HG03159 (cell line): ENCODE measurements at regions not wholly inside any gene's neighbourhood (a gene's known extent, or its start where the extent isn't known, plus 50 kb on each side); places are given as distances from the start of the nearest gene placed in this dataset.

ENCODE experiments used
- ATAC-seq: cut with Tn5 transposase; IDR thresholded peaks from one replicate; pipeline ENCODE4 v1.9.1; 2021; ENCODE audit warnings: mild to moderate bottlenecking, moderate library complexity; ENCODE audit not compliant: unreplicated experiment

DNA sequence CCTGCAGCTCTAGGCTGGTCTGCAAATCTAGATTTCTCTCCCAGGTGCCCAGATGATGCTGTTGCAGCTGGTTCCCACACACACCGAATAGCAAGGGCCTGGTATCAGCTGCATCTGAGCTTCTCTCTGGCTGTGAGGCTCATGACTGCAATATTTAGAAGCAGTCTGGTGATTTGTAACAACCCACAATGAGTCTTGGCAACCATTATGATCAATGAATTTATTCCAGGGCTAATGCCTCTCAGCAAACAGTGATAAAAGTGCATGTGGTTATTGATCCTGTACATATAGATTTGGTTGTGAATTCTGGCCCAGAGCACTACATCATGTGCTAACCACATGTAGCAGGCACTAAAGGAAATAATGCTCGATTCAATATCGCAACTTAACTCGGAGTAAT is 114.3 kb downstream of the ASCL4 start:
- ATAC-seq = no peak

DNA sequence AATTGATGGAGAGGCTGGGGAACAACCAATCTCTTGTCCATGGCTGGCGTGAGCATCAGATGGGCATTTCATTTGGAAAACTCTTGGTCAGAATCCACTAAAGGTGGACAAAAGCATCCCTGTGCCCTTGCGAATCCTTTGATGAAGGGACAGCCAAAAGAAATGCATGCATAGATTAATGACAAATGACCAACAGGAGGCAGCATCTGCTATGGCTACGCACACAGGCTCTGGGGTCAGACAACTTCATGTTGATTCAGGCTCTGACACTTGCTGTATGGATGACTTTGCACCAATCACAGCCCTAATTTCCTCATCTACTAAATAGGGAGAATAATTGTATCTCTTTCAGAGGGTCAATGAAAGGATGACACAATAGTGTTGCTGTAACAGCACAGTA is 117.5 kb downstream of the ASCL4 start:
- no peak for ATAC-seq

DNA sequence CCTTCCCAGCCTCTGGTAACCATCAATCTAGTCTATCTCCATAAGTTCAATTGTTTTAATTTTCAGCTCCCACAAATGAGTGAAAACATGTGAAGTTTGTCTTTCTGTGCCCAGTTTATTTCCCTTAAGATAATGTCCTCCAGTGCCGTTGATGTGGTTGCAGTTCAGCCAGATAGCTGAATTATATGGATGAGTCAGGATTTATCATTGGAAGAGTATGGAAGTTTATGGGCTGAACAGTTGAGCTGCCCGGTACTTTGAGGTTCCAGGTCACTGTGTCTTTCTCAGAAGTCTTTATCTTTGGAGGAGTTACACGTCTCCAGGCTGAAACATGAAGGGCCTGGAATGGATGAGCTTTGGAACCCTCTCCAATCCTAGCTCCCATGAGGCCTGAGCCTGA is 120.1 kb downstream of the ASCL4 start:
- ATAC-seq = no peak

DNA sequence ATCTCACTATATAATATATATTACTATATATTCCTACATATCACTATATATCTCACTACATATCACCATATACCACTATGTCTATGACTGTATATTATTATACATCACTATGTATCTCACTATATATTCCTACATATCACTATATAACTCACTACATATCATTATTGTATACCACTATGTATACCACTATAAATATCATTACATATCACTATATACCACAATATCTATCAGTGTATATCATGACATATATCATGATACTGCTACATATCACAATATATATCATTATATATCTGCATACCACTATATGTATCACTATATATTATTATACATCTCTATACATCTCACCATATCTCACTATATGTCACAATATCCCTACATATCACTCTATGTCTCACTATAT is 121.5 kb downstream of the ASCL4 start:
- ATAC-seq = no peak

DNA sequence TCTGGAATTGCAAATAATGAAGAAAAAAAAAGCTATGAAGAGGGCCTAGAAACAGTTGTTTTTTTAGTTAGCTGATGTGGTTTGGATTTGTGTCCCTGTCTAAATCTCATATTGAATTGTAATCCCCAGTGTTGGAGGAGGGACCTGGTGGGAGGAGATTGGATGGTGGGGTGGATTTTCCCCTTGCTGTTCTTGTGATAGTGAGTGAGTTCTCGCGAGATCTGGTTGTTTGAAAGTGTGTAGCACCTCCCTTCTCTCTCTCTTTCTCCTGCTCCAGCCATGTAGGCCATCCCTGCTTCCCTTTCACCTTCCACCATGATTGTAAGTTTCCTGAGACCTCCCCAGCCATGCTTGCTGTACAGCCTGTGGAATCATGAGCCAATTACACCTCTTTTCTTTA is 126.1 kb downstream of the ASCL4 start:
- no peak for ATAC-seq

DNA sequence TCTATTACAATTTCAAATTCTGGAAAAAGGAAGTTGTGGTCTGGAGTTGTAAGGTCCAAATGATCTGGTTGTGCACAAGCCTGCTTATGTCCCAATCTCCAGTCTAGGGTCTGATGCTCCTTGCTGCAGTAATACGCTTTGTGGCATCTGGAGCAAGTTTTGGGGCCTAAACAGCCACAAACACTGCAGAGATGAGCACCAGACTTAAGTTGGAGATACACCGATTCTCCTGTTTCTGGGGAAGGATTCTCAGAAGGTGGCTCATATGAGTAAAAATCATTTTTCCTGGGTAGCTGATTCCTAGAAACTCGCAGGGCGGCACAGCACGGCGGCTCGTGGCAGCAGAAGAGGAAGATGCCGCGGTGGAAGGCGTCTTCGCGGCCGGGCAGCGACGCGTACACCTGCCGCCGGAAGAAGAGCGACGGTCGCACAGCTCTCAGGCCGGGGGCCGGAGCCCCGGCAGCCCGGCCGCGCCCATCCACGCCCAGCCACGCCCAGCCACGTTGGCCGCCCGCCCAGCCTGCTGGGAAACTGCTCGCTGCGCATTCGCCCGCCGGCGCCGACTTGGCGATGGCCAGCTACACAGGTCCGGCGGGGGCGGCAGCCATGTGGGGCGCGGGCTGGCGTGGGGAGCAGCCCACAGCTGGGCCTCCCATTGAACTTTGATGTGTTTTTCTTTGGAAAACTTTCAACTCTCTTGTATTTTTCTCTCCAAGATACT is 129.0 kb downstream of the ASCL4 start:
- peak; percentile 90 for ATAC-seq

DNA sequence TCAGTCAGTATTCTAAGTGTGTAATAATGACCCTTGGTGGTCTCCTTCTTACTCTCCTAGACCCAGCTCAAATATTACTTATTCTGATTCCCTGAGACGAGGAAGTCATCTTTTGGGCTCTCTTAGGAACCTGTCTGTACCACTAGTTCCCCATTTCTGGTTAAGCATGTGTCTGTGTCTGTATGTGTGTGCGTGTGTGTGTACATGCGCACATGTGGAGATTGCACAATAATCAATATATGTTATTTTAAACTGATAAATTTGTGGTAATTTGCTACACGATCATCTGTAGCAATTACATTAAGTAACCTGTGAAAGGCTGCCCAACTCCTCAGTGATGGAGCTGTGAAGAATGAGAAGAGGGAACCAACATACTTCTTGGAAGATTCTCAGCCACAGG is 132.2 kb downstream of the ASCL4 start:
- no peak for ATAC-seq

DNA sequence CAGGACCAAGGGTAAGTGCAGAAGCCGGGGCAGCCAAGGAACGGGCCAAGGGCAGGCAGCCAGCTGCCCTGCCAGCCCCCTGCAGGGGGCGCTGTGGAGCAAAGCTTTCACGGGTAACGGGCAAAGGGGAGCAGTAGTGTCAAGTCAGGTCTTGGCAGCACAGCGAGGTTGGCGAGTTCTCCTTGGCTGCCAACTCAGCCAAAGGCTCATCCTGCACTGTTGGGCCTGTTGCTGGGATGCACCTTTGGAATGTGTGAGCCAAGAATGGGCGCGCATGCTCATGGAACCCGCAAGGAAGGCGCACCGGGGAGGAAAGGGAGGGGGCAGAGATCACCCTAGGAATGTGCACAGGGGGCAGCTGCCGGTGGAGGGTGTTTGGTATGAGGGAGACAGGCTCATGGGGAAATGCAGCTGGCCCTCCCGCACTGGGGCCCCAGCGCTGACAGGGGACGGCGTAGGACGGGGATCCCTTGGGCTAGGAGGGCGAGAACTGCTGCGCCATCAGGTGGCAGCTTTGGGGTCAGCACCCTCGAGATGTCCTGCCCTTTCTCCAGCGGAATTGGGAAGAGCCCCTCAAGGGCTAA is 138.0 kb downstream of the ASCL4 start:
- peak; percentile 75 for ATAC-seq

DNA sequence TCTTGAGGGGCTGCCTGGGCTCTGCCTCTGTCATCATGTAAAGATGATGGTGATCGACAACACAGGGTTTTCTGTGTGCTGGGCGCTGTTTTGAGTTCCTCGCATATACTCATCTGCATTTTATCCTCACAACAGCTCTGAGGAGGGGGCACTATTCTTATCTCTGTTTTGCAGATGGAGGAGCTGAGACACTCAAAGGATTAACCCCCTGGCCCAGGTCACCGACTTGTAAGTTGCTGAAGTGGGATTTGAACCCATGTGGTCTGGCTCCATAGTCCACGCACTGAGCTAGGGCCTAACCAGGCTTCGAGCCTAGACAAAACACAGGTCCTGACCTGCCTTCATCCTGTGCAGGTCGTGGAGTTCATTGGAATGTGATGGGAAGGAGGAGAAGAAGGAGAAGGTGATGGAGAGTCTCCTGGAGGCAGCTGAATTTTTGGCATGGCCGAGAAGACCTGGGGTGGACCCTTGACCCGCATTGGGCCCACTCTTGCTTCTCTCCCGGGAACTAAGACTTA is 140.0 kb downstream of the ASCL4 start:
- no peak for ATAC-seq

DNA sequence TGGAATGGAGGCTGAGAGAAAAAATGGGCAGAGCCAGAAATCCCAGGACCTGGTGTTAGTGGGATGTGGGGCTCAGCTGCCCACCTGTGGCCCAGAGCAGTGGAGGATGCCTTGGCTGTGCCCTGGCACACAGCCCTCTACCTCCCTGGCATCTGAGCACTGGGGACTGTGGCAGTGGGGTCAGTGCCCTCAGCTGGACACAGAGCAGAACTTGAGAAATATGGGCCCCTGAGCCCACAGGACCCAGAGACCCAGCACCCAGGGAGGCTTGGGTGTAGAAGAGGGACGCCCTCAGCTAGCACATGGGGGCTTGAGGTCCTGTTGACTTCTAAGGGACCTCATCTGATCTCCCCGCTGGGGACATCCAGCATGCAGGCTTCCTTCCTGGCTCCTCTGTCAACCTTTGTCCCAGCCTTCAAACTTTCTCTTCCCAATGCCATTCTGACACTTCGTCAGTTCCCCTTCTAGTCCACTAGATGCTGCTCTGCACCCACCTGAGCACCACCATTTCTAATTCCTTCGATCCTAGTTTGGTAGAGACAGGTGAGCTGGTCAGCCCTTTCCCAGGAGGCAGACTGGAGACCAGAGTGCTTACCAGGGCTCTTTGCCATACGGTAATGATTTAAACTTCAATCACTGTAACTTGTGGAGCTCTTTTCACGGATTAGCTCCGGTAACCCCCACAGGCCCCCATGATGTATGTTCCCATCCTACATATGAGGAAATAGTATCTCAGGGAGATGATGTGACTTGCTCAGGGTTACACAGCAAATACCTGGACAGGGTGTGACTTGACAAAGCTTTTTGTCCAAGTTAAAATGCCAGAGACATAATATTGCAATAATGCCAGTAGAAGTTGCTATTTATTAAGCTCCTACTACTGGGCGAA is 143.7 kb downstream of the ASCL4 start:
- ATAC-seq = no peak

DNA sequence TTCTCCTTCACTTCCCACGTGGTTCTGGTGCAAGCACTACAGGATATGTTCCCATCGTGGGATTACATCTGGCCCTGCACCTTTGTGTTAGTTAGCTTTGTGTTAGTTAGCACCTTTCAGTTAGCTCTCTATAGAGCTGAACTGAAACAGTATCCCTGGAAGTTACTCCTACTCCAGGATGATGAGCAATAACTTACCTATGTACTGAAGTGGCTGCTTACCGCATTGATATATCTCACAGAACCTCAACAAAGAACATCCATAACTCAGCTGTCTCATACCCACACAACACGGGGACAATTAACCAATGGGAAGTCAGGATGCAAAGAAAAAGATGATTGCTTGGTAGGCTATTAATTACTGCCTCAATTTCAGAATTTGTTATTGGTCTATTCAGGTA is 146.6 kb downstream of the ASCL4 start:
- no peak for ATAC-seq

DNA sequence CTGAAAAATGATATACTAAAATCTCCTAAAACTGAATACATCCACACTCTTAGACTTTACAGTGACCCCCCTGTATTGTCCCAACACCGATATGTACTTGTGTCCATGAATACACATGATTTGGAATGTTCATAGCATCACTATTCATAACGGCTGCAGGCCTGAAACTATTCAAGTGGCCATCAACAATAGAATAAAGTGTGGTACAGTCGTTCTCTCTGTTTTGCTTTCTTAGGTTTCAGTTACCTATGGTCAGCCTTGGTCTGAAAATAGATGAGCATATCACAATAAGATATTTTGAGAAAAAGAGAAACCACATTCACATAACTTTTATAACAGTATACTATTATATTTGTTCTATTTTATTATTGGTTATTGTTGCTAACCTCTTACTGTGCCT is 150.6 kb downstream of the ASCL4 start:
- no peak for ATAC-seq

DNA sequence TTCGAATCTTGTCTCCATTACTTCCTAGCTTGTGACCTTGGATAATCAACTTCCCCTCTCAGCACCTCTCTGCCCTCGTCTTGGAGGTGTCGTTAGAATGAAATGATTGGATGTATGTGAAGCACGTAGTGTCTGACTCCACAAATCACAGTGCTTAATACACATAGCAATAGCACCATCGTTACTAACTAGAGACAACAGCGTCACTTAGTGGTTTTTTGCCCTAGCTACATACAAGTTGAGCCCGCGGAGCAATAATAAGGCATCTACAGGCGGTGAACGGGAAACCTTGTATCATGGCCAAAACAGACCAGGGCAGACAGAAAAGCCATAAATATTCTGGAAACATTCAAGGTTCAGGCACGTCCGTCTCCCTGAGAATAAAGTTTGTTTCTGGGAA is 154.9 kb downstream of the ASCL4 start:
- no peak for ATAC-seq

DNA sequence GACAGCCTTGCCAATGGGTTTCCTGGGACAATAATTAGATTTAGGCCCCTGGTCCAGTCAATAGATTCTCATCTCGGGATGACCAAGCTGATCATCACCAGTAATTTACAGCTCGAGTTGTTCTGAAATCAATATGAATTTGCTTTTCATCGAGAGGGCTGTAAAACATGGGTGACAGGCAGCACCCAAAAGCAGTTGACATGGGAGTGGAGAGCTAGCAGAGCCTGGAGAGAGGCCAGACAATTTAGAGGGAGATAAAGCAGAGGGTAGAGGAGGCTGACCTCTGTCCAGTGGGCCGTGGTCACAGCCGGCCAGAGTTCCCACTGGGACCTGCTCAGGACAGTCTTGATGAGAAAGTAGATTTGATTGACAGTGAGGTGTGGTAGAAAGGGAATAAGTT is 157.3 kb downstream of the ASCL4 start:
- no peak for ATAC-seq

DNA sequence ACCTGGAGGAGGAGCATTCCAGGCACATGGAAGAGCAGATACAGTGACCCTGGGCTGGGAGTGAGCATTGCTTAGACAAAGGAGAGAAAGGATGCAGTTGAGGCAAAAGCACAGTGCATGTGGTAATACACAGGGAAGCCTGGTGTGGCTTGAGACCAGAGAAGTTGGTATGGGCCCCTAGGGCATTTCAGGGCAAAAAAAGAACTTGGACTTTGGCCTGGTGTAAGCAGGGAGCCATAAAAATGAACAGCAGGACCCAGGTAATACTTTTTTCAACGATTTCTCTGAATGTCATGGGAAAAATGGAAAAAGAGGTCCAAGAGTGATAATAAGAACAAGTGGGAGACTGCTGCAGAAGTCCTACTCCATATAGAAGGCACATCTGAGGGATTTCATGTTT is 163.9 kb downstream of the ASCL4 start:
- ATAC-seq = no peak

DNA sequence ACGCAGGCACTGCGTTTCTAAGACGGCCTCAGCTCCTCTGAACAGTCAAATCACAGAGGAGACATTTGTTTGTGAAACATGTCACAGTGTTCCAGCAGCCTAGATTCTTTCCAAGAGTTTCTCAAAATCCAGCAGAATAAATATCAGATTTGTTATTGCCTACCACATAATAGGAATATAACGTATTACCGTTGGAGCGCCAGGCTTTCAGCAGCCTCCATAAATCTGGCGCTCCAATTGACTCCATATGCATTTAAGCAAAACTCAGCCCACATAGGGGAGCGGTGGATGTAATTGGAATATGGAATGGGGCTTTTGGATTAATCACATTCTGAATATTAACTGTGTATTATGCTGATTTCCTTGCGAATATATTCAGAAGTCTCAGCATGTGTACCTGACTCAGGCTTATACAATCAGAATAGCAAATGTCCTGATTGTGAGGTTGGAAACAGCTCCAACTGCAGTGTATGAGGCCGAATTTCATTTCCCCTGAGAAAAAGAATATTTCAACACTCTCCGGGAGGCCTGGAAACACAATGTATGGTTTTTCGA is 174.0 kb downstream of the ASCL4 start:
- ATAC-seq = no peak

DNA sequence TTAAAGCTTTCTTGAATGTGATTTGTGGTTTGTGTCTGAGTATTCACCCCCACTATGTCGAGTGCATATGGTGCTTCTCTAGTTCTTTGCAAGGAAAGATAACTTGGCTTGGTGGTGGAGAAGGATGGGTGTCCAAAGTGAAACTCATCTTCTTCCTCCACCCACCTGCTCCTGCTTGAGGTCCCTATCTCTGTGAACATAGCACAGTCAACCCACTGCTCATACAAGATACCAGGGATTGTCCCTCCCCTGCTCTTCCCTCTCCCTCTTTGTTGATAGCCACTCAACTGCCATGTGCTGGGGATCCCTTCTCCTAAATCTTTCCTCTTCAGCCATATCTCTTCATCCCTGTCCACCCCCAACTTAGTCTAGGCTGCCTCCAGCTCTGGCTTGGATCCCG is 176.5 kb downstream of the ASCL4 start:
- ATAC-seq = no peak

DNA sequence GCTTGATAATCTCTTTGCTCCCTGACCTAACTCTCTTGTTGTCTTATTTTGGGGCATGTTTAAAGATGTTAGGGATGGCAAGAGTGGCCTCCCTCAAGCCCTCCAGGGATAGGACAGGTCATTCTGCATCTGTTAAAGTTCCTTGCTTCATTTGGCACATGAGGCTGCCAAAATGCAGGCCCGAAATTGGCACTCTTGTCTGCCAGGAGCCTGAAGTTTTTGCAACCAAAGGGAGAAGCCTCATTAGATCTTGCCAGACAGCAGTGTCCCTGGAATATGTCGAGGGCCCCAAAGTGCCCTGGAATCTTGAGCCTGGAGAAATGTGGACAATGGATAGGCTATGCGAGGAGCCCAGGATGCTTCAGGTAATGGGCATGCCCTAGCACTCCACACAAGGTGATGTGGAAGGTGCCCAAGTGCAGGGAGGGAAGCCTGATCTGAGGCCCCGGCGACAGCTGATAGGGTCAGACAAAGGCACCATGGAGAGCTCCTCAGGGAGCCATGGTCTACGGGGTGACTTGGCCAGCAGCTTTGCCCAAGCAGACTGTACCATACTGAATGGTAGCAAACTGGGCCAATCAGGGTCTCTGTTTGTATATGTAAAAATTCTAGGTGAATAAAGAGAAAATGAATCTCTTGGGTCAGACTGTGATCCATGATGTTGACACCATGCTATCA is 173.0 kb upstream of the WSCD2 start:
- no peak for ATAC-seq

DNA sequence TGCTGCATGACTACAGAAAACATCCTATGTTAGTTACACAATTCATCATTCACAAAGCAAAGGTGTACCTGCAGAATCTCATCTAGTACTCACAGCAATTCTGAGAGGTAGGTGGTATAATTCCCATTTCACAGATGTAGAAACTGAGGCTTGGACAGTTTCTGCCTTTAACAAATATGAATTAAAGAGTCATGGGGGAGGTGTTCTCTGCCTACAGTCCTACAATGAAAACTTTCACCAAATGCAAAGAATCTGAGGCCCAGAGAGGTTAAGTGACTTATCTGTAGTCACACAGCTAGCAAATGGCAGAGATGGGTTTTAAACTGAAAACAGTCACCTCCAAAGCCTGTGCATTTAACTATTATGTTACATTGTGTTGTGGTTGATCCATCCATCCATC is 171.6 kb upstream of the WSCD2 start:
- ATAC-seq = no peak

DNA sequence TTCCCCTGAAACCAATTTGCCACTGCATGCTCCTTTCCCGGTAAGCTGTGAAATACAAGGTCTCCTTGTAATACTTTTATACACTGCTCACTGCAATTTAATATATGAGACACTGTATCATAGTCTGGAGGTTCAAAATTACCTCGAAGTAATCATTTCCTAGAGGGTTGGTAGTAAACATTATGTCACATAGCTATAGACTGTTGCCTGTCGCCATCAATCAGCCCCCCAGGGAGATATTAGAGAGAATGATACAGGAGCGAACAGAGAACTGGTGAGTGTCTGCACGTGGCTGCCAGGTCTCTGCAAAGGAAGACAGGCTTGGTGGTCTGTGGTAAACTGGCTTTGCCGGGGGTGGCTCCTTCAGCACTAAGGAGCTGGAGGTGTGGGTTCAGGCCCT is 165.5 kb upstream of the WSCD2 start:
- ATAC-seq = no peak

DNA sequence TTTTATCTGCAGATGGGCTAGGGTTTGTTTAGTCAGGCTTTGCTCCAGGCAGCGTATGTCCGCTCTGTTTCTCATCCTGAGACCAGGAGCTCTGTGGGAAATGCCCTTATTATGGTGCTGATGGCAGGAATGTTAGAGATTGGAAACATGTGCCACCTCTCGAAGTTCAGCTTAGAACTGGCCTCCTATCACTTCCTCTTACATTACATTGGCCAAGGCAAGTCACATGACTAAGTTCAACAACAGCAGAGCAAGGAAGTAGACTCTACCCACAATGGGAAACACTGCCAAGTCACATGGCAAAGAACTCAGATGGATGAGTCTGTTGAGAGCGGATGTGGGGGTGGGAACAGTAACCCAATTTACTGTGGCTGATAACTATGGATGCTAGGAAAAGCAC is 161.9 kb upstream of the WSCD2 start:
- no peak for ATAC-seq
